ENCODE measurements at regions not wholly inside any gene's neighbourhood (a gene's known extent, or its start where the extent isn't known, plus 50 kb on each side); places are given as distances from the start of the nearest gene placed in this dataset.

- Histone ChIP-seq H3K4me3 (ENCODE audit: low read length in 2 of 2) (no peak overlapping the region), H3K36me3 (ENCODE audit: control insufficient read depth in 2 of 2, insufficient read depth in 2 of 2, low read length in 2 of 2) (no peaks in the 10 kb centered on the region), H3K4me1 (ENCODE audit: control insufficient read depth in 2 of 2, insufficient read depth in 2 of 2, low read length in 2 of 2) (no peaks in the 10 kb centered on the region), H3K27ac (ENCODE audit: low read depth in 2 of 2, low read length in 2 of 2) (no peak overlapping the region), H3K9me3 (ENCODE audit: control insufficient read depth in 2 of 2, low read length in 2 of 2) (no peaks in the 10 kb centered on the region), H3K27me3 (ENCODE audit: control insufficient read depth in 2 of 2, insufficient read depth in 2 of 2, low read length in 2 of 2) (peaks cover 11 to 13% of the 10 kb centered on the region in 2 donors), H3K9ac (ENCODE audit: low read depth in 1 of 2, low read length in 2 of 2) (no peak overlapping the region)
These were observed 717.0 kb upstream of the WWC1 start for GRCh38 chr5:167574464-167574863.

- no peaks in the 10 kb centered on the region for H3K36me3 ChIP-seq (ENCODE audit: control insufficient read depth in 2 of 2, insufficient read depth in 2 of 2, low read length in 2 of 2)
- no peaks in the 10 kb centered on the region for H3K9me3 ChIP-seq (ENCODE audit: control insufficient read depth in 2 of 2, low read length in 2 of 2)
- no peak overlapping the region for H3K4me3 ChIP-seq (ENCODE audit: low read length in 2 of 2)
- H3K27ac ChIP-seq (ENCODE audit: low read depth in 2 of 2, low read length in 2 of 2), result no peak overlapping the region
- no peaks in the 10 kb centered on the region for H3K4me1 ChIP-seq (ENCODE audit: control insufficient read depth in 2 of 2, insufficient read depth in 2 of 2, low read length in 2 of 2)
- H3K9ac ChIP-seq (ENCODE audit: low read depth in 1 of 2, low read length in 2 of 2), result no peak overlapping the region
- H3K27me3 ChIP-seq (ENCODE audit: control insufficient read depth in 2 of 2, insufficient read depth in 2 of 2, low read length in 2 of 2), result peaks cover 11 to 13% of the 10 kb centered on the region in 2 donors
These were observed 716.1 kb upstream of the WWC1 start for GRCh38 chr5:167575330-167575729.

DNA sequence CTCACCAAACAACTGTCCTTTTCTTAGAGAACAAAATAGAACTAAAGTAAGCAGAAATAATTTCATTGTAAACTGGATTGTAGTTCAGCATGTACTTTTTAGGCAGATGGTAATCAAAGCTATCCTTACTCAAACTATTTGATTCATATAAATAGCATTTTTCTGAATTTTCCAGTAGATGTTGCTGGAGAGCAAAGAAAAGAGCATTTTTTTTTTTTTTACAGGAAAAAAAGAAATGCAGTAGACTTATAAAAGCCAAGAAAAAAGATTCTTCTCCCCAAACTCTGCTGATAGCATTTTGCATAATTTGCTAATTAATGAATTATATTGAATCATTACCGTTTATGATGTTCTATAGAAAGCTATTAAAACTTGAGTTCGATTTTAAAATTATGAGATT, 715.3 kb upstream of the WWC1 start:
- Histone ChIP-seq H3K9ac (ENCODE audit: low read depth in 1 of 2, low read length in 2 of 2) (no peak overlapping the region), H3K4me3 (ENCODE audit: low read length in 2 of 2) (no peak overlapping the region), H3K4me1 (ENCODE audit: control insufficient read depth in 2 of 2, insufficient read depth in 2 of 2, low read length in 2 of 2) (no peaks in the 10 kb centered on the region), H3K27ac (ENCODE audit: low read depth in 2 of 2, low read length in 2 of 2) (no peak overlapping the region), H3K27me3 (ENCODE audit: control insufficient read depth in 2 of 2, insufficient read depth in 2 of 2, low read length in 2 of 2) (peaks cover 11 to 13% of the 10 kb centered on the region in 2 donors), H3K36me3 (ENCODE audit: control insufficient read depth in 2 of 2, insufficient read depth in 2 of 2, low read length in 2 of 2) (no peaks in the 10 kb centered on the region), H3K9me3 (ENCODE audit: control insufficient read depth in 2 of 2, low read length in 2 of 2) (no peaks in the 10 kb centered on the region)

- no peaks in the 10 kb centered on the region for H3K4me1 ChIP-seq (ENCODE audit: control insufficient read depth in 2 of 2, insufficient read depth in 2 of 2, low read length in 2 of 2)
- H3K27me3 ChIP-seq (ENCODE audit: control insufficient read depth in 2 of 2, insufficient read depth in 2 of 2, low read length in 2 of 2), result peaks cover 11 to 13% of the 10 kb centered on the region in 2 donors
- H3K36me3 ChIP-seq (ENCODE audit: control insufficient read depth in 2 of 2, insufficient read depth in 2 of 2, low read length in 2 of 2), result no peaks in the 10 kb centered on the region
- no peak overlapping the region for H3K9ac ChIP-seq (ENCODE audit: low read depth in 1 of 2, low read length in 2 of 2)
- H3K9me3 ChIP-seq (ENCODE audit: control insufficient read depth in 2 of 2, low read length in 2 of 2), result no peaks in the 10 kb centered on the region
- H3K27ac ChIP-seq (ENCODE audit: low read depth in 2 of 2, low read length in 2 of 2), result no peak overlapping the region
- H3K4me3 ChIP-seq (ENCODE audit: low read length in 2 of 2), result no peak overlapping the region
These were observed 714.5 kb upstream of the WWC1 start for GRCh38 chr5:167576897-167577296.

DNA sequence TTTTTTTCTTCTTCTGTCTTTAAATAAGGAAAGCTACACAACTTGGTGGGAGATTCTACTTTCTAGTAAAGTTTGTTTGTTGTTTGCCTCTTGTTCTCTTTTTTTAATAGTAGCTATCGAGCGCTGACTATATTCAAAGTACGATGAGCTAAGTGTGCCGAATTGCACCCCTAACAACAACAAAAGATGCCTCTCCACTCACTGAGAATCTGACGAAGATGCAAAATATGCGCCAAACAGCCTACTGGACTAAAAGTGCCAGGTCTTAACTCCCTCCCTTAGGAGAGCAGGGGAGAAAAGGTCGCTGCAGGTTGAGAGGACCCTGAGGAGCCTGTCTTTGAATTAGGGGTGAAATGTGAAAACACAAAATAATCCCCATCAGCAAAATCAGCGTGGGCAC, 713.8 kb upstream of the WWC1 start:
- Histone ChIP-seq H3K27me3 (ENCODE audit: control insufficient read depth in 2 of 2, insufficient read depth in 2 of 2, low read length in 2 of 2) (peaks cover 11 to 13% of the 10 kb centered on the region in 2 donors), H3K4me3 (ENCODE audit: low read length in 2 of 2) (no peak overlapping the region), H3K4me1 (ENCODE audit: control insufficient read depth in 2 of 2, insufficient read depth in 2 of 2, low read length in 2 of 2) (no peaks in the 10 kb centered on the region), H3K9ac (ENCODE audit: low read depth in 1 of 2, low read length in 2 of 2) (no peak overlapping the region), H3K27ac (ENCODE audit: low read depth in 2 of 2, low read length in 2 of 2) (no peak overlapping the region), H3K36me3 (ENCODE audit: control insufficient read depth in 2 of 2, insufficient read depth in 2 of 2, low read length in 2 of 2) (no peaks in the 10 kb centered on the region), H3K9me3 (ENCODE audit: control insufficient read depth in 2 of 2, low read length in 2 of 2) (no peaks in the 10 kb centered on the region)

DNA sequence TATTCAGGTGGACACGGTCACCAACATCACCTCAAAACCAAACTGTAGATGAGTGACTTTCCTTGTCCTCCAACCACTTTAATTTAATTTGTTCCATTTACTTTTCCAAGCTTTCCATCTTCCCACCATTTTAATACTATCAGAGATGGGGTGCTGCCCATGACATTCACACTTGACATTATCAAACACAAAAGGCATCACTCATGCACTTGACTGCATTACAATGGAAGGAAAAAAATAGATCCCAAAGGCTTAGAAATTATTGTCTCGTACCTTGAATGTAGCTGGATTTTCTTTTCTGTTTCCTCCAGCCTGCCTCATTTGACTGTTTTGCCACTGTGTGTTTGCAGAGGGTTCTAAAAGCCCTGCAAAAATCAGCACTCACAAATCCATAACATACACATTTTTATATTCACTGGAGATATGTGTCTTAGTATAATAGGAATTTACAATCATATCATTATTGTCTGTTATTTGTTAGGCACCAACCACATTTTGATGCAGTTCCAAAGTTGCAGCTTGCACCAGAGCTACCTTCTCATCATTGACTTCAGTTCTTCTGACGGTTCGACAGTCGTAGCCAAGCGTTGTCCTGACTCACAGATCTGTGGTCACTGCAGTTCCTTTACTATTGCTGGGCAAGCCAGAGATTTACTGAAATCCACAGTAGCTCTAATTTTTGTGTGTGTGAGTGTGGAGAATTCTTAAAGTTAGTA, 712.3 kb upstream of the WWC1 start:
- Histone ChIP-seq H3K9ac (ENCODE audit: low read depth in 1 of 2, low read length in 2 of 2) (no peak overlapping the region), H3K4me3 (ENCODE audit: low read length in 2 of 2) (no peak overlapping the region), H3K27ac (ENCODE audit: low read depth in 2 of 2, low read length in 2 of 2) (no peak overlapping the region), H3K4me1 (ENCODE audit: control insufficient read depth in 2 of 2, insufficient read depth in 2 of 2, low read length in 2 of 2) (no peaks in the 10 kb centered on the region), H3K9me3 (ENCODE audit: control insufficient read depth in 2 of 2, low read length in 2 of 2) (no peaks in the 10 kb centered on the region), H3K36me3 (ENCODE audit: control insufficient read depth in 2 of 2, insufficient read depth in 2 of 2, low read length in 2 of 2) (no peaks in the 10 kb centered on the region), H3K27me3 (ENCODE audit: control insufficient read depth in 2 of 2, insufficient read depth in 2 of 2, low read length in 2 of 2) (peaks cover 7% of the 10 kb centered on the region in 2 donors)

GRCh38 chr5:167579693-167580055, 711.8 kb upstream of the WWC1 start:
- no peaks in the 10 kb centered on the region for H3K9me3 ChIP-seq (ENCODE audit: control insufficient read depth in 2 of 2, low read length in 2 of 2)
- H3K27me3 ChIP-seq (ENCODE audit: control insufficient read depth in 2 of 2, insufficient read depth in 2 of 2, low read length in 2 of 2), result peaks cover 1 to 6% of the 10 kb centered on the region in 2 donors
- no peak overlapping the region for H3K4me3 ChIP-seq (ENCODE audit: low read length in 2 of 2)
- no peaks in the 10 kb centered on the region for H3K4me1 ChIP-seq (ENCODE audit: control insufficient read depth in 2 of 2, insufficient read depth in 2 of 2, low read length in 2 of 2)
- no peak overlapping the region for H3K9ac ChIP-seq (ENCODE audit: low read depth in 1 of 2, low read length in 2 of 2)
- H3K36me3 ChIP-seq (ENCODE audit: control insufficient read depth in 2 of 2, insufficient read depth in 2 of 2, low read length in 2 of 2), result no peaks in the 10 kb centered on the region
- no peak overlapping the region for H3K27ac ChIP-seq (ENCODE audit: low read depth in 2 of 2, low read length in 2 of 2)

DNA sequence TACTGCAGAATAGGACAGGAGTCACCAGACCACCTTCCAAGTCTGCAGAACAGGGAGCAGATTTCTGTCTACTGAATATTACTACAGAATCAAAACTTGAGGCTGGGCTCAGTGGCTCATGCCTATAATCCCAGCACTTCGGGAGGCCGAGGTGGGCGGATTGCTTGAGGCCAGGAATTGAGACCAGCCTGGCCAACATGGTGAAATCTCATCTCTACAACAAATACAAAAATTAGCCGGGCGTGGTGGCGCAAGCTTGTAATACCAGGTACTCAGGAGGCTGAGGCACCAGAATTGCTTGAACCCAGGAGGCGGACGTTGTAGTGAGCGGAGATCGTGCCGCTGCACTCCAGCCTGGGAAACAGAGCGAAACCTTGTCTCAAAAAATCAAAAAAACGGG, 710.8 kb upstream of the WWC1 start:
- H3K4me1 ChIP-seq (ENCODE audit: control insufficient read depth in 2 of 2, insufficient read depth in 2 of 2, low read length in 2 of 2), result no peaks in the 10 kb centered on the region
- H3K27ac ChIP-seq (ENCODE audit: low read depth in 2 of 2, low read length in 2 of 2), result no peak overlapping the region
- H3K36me3 ChIP-seq (ENCODE audit: control insufficient read depth in 2 of 2, insufficient read depth in 2 of 2, low read length in 2 of 2), result no peaks in the 10 kb centered on the region
- no peak overlapping the region for H3K9ac ChIP-seq (ENCODE audit: low read depth in 1 of 2, low read length in 2 of 2)
- H3K27me3 ChIP-seq (ENCODE audit: control insufficient read depth in 2 of 2, insufficient read depth in 2 of 2, low read length in 2 of 2), result peaks cover 0 to 3% of the 10 kb centered on the region in 2 donors
- H3K4me3 ChIP-seq (ENCODE audit: low read length in 2 of 2), result no peak overlapping the region
- H3K9me3 ChIP-seq (ENCODE audit: control insufficient read depth in 2 of 2, low read length in 2 of 2), result no peaks in the 10 kb centered on the region

GRCh38 chr5:167582283-167582682, 709.2 kb upstream of the WWC1 start:
- Histone ChIP-seq H3K9me3 (ENCODE audit: control insufficient read depth in 2 of 2, low read length in 2 of 2) (no peaks in the 10 kb centered on the region), H3K36me3 (ENCODE audit: control insufficient read depth in 2 of 2, insufficient read depth in 2 of 2, low read length in 2 of 2) (no peaks in the 10 kb centered on the region)

DNA sequence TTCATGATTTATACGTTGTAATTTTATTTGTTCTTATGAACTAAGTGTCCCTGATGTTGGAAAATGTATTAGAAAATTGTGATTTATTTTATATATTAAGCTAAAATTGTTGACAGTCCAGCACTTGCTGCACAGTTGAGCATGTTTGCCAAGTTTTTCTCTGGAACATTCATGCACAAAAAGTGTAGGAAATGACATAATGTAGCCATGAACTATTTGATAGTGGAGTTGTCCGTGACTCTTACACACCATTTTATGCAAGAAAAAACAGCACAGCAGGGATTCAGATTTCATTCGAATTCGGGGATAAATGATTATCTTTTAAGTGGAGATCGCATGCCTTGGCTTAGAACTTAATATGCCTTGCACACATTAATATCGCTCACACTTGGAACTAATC, 708.6 kb upstream of the WWC1 start:
- H3K4me3 ChIP-seq (ENCODE audit: low read length in 2 of 2), result no peak overlapping the region
- no peak overlapping the region for H3K9ac ChIP-seq (ENCODE audit: low read depth in 1 of 2, low read length in 2 of 2)
- no peaks in the 10 kb centered on the region for H3K27me3 ChIP-seq (ENCODE audit: control insufficient read depth in 2 of 2, insufficient read depth in 2 of 2, low read length in 2 of 2)
- no peaks in the 10 kb centered on the region for H3K36me3 ChIP-seq (ENCODE audit: control insufficient read depth in 2 of 2, insufficient read depth in 2 of 2, low read length in 2 of 2)
- H3K9me3 ChIP-seq (ENCODE audit: control insufficient read depth in 2 of 2, low read length in 2 of 2), result no peaks in the 10 kb centered on the region
- H3K27ac ChIP-seq (ENCODE audit: low read depth in 2 of 2, low read length in 2 of 2), result no peak overlapping the region
- no peaks in the 10 kb centered on the region for H3K4me1 ChIP-seq (ENCODE audit: control insufficient read depth in 2 of 2, insufficient read depth in 2 of 2, low read length in 2 of 2)

More at GRCh38 chr5:167582283-167582682, 709.2 kb upstream of the WWC1 start:
- H3K4me3 ChIP-seq (ENCODE audit: low read length in 2 of 2), result no peak overlapping the region
- H3K27me3 ChIP-seq (ENCODE audit: control insufficient read depth in 2 of 2, insufficient read depth in 2 of 2, low read length in 2 of 2), result peaks cover 0 to 2% of the 10 kb centered on the region in 2 donors
- H3K27ac ChIP-seq (ENCODE audit: low read depth in 2 of 2, low read length in 2 of 2), result no peak overlapping the region
- no peaks in the 10 kb centered on the region for H3K4me1 ChIP-seq (ENCODE audit: control insufficient read depth in 2 of 2, insufficient read depth in 2 of 2, low read length in 2 of 2)
- no peak overlapping the region for H3K9ac ChIP-seq (ENCODE audit: low read depth in 1 of 2, low read length in 2 of 2)

All from mucosa of rectum (tissue), 2 donors.